RWPE2 (cell line): ENCODE measurements at regions not wholly inside any gene's neighbourhood (a gene's known extent, or its start where the extent isn't known, plus 50 kb on each side); places are given as distances from the start of the nearest gene placed in this dataset.
"Not testable (repeated sequence)": the region's sequence is repeated elsewhere in the genome, so short reads cannot be mapped to it uniquely, and the experiment has no call there.

Experiments
- ATAC-seq: fragments of 200-7000 bp; cut with Tn5 transposase; 3 replicates; pipeline ENCODE4 v1.9.1; 2021; ENCODE audit warnings: low read depth
- DNase-seq: peaks from one replicate; pipeline ENCODE4 v3.0.0-alpha.2; 2020; ENCODE audit warnings: low spot score
- H3K27ac ChIP-seq: fragments of 450-650 bp; 2 replicates; pipeline ENCODE4 v1.5.1; 2017; ENCODE audit warnings: mild to moderate bottlenecking; ENCODE audit not compliant: poor library complexity, severe bottlenecking
- H3K27me3 ChIP-seq: fragments of 250-450 bp; sonication (Bioruptor Pico); 2 replicates; pipeline ENCODE4 v1.5.1; 2021; ENCODE audit warnings: mild to moderate bottlenecking, moderate library complexity; ENCODE audit not compliant: insufficient read depth, poor library complexity, severe bottlenecking
- H3K36me3 ChIP-seq: fragments of 250-450 bp; sonication (Bioruptor Pico); 2 replicates; pipeline ENCODE4 v1.5.1; 2020; ENCODE audit warnings: low read depth, mild to moderate bottlenecking, moderate library complexity
- H3K4me1 ChIP-seq: fragments of 250-450 bp; sonication (Bioruptor Pico); 2 replicates; pipeline ENCODE4 v1.5.1; 2021; ENCODE audit warnings: mild to moderate bottlenecking, moderate library complexity; ENCODE audit not compliant: insufficient read depth, poor library complexity, severe bottlenecking
- H3K4me3 ChIP-seq: fragments of 250-450 bp; sonication (Bioruptor Pico); 2 replicates; pipeline ENCODE4 v1.5.1; 2021; ENCODE audit warnings: mild to moderate bottlenecking, moderate library complexity; ENCODE audit not compliant: severe bottlenecking
- H3K9me3 ChIP-seq: fragments of 250-450 bp; sonication (Bioruptor Pico); 2 replicates; pipeline ENCODE4 v1.5.1; 2021; ENCODE audit warnings: mild to moderate bottlenecking, moderate library complexity; ENCODE audit not compliant: severe bottlenecking
- CTCF ChIP-seq: fragments of 450-650 bp; IDR thresholded peaks from one replicate; pipeline ENCODE4 v1.5.1; 2017; ENCODE audit warnings: mild to moderate bottlenecking, moderate library complexity; ENCODE audit not compliant: poor library complexity, severe bottlenecking

DNA sequence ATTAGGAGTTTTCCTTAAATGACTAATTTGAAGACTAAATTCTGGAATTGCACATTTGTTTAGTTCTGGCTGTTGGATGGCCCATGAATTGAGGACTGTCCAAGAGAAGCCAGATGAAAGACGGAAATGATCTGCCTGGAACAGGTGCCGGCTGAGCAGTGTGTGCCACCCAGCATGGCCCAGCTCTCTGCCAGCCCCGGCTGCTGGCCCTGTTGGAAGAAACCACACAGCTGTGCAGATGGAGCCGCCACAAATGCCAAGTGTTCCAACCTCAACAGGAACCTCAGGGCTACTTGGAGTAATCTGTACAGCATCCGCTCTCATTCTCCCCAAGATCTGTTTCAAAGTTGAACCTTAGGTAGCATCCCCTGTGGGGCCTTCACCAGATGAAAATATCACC lies 67.0 kb upstream of the STARD13 start:
- no peak for ATAC-seq
- no peak overlapping the region for H3K4me3 ChIP-seq
- no peaks in the 10 kb centered on the region for H3K27me3 ChIP-seq
- no peaks in the 10 kb centered on the region for H3K9me3 ChIP-seq
- H3K4me1 ChIP-seq, result peaks cover 11% of the 10 kb centered on the region
- no peak for TF ChIP-seq CTCF
- DNase-seq, result no peak
- no peaks in the 10 kb centered on the region for H3K36me3 ChIP-seq
- H3K27ac ChIP-seq, result no peak overlapping the region

DNA sequence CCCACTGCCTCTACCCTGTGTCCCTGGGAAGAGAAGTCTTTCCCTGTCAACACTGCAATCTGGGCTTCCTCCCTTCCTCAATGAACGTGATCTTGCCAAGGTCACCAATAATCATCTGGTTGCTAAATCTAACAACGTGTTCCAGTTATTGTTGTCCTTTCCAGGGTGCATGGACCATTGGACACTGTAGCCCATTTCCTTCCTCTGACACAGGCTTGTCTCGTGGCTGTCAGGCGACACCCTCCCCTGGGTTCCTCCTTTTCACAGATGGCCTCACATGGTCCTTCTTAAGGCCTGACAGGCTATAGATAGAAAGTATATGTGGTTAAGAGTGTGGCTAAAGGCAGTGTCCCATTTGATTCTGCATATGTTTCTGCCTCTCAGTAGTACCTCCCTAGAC lies 67.7 kb upstream of the STARD13 start:
- no peak for ATAC-seq
- H3K36me3 ChIP-seq, result no peaks in the 10 kb centered on the region
- H3K27me3 ChIP-seq, result no peaks in the 10 kb centered on the region
- H3K4me1 ChIP-seq, result peaks cover 11% of the 10 kb centered on the region
- no peak overlapping the region for H3K27ac ChIP-seq
- H3K9me3 ChIP-seq, result no peaks in the 10 kb centered on the region
- no peak for TF ChIP-seq CTCF
- no peak overlapping the region for H3K4me3 ChIP-seq
- no peak for DNase-seq

GRCh38 chr13:33353646-33354045 lies 68.1 kb upstream of the STARD13 start:
- H3K4me1 ChIP-seq, result peaks cover 11% of the 10 kb centered on the region
- no peak for TF ChIP-seq CTCF
- H3K27me3 ChIP-seq, result no peaks in the 10 kb centered on the region
- H3K4me3 ChIP-seq, result no peak overlapping the region
- no peaks in the 10 kb centered on the region for H3K36me3 ChIP-seq
- H3K9me3 ChIP-seq, result no peaks in the 10 kb centered on the region
- H3K27ac ChIP-seq, result no peak overlapping the region
- ATAC-seq (no peak), DNase-seq (no peak)

DNA sequence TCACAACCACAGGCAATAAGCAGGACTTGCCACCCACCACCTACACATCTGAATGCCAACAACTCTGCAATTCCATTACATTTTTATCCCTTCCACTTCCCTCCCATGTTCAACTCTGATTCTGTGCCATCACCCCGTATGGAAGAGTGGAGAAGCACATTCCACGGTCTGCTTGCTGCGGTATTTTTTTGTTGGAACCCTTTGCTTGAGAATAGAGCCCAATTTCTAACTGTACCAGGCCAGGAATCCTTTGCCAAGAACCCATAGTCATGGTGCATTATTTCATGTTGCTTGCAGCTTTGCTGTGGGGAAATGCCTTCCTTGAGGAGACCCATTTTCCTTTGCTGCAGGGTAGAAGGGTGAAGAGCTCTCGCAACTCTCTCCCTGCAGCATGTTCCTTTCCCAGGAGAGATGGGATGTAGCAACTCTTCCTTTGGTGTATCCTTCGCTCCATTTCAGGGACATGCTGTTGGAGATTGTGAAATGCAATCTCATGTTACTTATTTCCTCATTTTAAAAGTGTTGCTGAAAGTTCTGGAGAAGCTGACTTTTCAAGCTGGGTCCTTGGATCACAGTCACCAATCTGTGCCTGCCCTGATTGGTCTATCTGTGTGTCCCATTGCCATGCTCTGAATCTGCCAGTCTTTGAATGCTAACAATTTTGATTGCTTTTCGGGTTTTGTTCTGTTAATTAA lies 69.8 kb upstream of the STARD13 start:
- Histone ChIP-seq H3K4me1 (peaks cover 11% of the 10 kb centered on the region), H3K9me3 (no peaks in the 10 kb centered on the region), H3K4me3 (no peak overlapping the region), H3K27me3 (no peaks in the 10 kb centered on the region), H3K27ac (no peak overlapping the region), H3K36me3 (no peaks in the 10 kb centered on the region)
- no peak for DNase-seq
- no peak for TF ChIP-seq CTCF
- ATAC-seq, result no peak

DNA sequence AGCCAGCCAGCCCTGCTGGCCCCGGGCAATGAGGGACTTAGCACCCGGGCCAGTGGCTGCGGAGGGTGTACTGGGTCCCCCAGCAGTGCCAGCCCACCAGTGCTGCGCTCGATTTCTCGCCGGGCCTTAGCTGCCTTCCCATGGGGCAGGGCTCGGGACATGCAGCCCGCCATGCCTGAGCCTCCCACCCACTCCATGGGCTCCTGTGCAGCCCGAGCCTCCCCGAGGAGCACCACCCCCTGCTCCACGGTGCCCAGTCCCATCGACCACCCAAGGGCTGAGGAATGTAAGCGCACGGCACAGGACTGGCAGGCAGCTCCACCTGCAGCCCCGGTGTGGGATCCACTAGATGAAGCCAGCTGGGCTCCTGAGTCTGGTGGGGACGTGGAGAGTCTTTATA lies 72.5 kb upstream of the STARD13 start:
- not testable (repeated sequence) for H3K27ac ChIP-seq, H3K4me3 ChIP-seq, ATAC-seq, H3K4me1 ChIP-seq, H3K9me3 ChIP-seq, H3K27me3 ChIP-seq, DNase-seq, H3K36me3 ChIP-seq
